OCI-LY3 (cell line): ENCODE measurements at regions not wholly inside any gene's neighbourhood (a gene's known extent, or its start where the extent isn't known, plus 50 kb on each side); places are given as distances from the start of the nearest gene placed in this dataset.
A peak's percentile ranks its signal among the peaks of the same experiment; 100 is the strongest.

ENCODE experiments used
- H2AFZ ChIP-seq: fragments of 200-600, 300-600 bp; shearing (Covaris generic); 2 replicates; pipeline ENCODE4 v1.6.0; 2014; ENCODE audit warnings: antibody characterized with exemption, low read depth, low read length
- H3K27ac ChIP-seq: fragments of 200-600, 300-600 bp; sonication (generic); 2 replicates; pipeline ENCODE4 v1.5.1; 2014; ENCODE audit warnings: mild to moderate bottlenecking, low read length, moderate library complexity, mixed read lengths
- H3K27me3 ChIP-seq: fragments of 200-600, 300-600 bp; sonication (generic); 2 replicates; pipeline ENCODE4 v1.6.1; 2014; ENCODE audit warnings: low read depth, low read length, mixed read lengths
- H3K36me3 ChIP-seq: fragments of 200-600, 300-600 bp; sonication (generic); replicated peaks from 2 replicates; pipeline ENCODE3; 2014; ENCODE audit warnings: low read depth, low read length, mixed read lengths
- H3K4me1 ChIP-seq: fragments of 300-600, 200-600 bp; sonication (generic); 2 replicates; pipeline ENCODE4 v1.6.1; 2014; ENCODE audit warnings: low read length, mixed read lengths
- H3K4me2 ChIP-seq: fragments of 200-600, 300-600 bp; sonication (generic); 2 replicates; pipeline ENCODE4 v1.6.1; 2014; ENCODE audit warnings: low read length, mixed read lengths
- H3K4me3 ChIP-seq: fragments of 300-600, 200-600 bp; sonication (generic); 2 replicates; pipeline ENCODE4 v1.5.1; 2014; ENCODE audit warnings: antibody characterized with exemption, mild to moderate bottlenecking, low read length, moderate library complexity
- H3K79me2 ChIP-seq: fragments of 300-600, 200-600 bp; shearing (Covaris generic); 2 replicates; pipeline ENCODE4 v1.6.1; 2014; ENCODE audit warnings: mild to moderate bottlenecking, low read length, mixed read lengths
- H3K9ac ChIP-seq: fragments of 300-600, 200-600 bp; shearing (Covaris generic); 2 replicates; pipeline ENCODE4 v1.6.0; 2014; ENCODE audit warnings: mild to moderate bottlenecking, low read length, moderate library complexity
- H3K9me3 ChIP-seq: fragments of 200-600, 300-600 bp; shearing (Covaris generic); 2 replicates; pipeline ENCODE4 v1.6.1; 2014; ENCODE audit warnings: low read length, mixed read lengths; ENCODE audit not compliant: insufficient read depth
- H4K20me1 ChIP-seq: fragments of 200-600, 300-600 bp; sonication (generic); 2 replicates; pipeline ENCODE4 v1.6.1; 2016; ENCODE audit warnings: low read length, mixed read lengths; ENCODE audit not compliant: insufficient read depth
- EZH2phosphoT487 ChIP-seq: fragments of 200-600 bp; shearing (Covaris generic); IDR thresholded peaks from 2 replicates; pipeline ENCODE4 v1.6.1; 2018; ENCODE audit warnings: antibody characterized with exemption, mixed run types, low read depth
- TF ChIP-seq, protein P1 (sequence below): fragments of 200-600, 300-600 bp; sonication (generic); IDR thresholded peaks from 2 replicates; pipeline ENCODE4 v1.5.1; 2014; ENCODE audit warnings: antibody characterized with exemption, low read length, low read depth

DNA sequence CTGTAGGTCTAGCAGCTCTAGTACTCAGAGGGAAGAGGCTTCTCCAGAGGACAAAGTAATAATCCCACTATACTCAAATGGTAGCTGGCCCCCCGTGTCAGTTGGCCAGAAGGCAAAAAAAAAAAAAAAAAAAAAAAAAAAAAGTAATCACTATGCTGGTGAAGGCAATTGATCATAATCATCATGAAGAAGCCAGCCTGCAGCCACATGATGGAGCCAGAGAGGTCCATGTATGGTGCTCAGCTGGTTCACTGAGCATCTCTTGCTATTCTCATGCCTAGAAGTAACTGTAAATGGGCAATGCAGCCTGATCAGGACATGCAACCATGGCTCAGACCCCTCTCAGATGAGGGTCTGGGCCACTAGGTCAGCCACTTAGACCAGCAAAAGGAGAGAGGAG lies 378.8 kb downstream of the MED13L start:
- no peak overlapping the region for H3K4me2 ChIP-seq
- H3K4me1 ChIP-seq, result no peaks in the 10 kb centered on the region
- no peaks in the 10 kb centered on the region for H3K36me3 ChIP-seq
- H3K9me3 ChIP-seq, result no peaks in the 10 kb centered on the region
- H3K9ac ChIP-seq, result no peak overlapping the region
- H4K20me1 ChIP-seq, result no peaks in the 10 kb centered on the region
- no peak for TF ChIP-seq EZH2phosphoT487
- TF ChIP-seq, protein P1, sequence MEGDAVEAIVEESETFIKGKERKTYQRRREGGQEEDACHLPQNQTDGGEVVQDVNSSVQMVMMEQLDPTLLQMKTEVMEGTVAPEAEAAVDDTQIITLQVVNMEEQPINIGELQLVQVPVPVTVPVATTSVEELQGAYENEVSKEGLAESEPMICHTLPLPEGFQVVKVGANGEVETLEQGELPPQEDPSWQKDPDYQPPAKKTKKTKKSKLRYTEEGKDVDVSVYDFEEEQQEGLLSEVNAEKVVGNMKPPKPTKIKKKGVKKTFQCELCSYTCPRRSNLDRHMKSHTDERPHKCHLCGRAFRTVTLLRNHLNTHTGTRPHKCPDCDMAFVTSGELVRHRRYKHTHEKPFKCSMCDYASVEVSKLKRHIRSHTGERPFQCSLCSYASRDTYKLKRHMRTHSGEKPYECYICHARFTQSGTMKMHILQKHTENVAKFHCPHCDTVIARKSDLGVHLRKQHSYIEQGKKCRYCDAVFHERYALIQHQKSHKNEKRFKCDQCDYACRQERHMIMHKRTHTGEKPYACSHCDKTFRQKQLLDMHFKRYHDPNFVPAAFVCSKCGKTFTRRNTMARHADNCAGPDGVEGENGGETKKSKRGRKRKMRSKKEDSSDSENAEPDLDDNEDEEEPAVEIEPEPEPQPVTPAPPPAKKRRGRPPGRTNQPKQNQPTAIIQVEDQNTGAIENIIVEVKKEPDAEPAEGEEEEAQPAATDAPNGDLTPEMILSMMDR, result peak; percentile 40
- H2AFZ ChIP-seq, result no peak overlapping the region
- H3K79me2 ChIP-seq, result no peaks in the 10 kb centered on the region
- H3K27me3 ChIP-seq, result peaks cover 24% of the 10 kb centered on the region
- no peak overlapping the region for H3K27ac ChIP-seq
- no peak overlapping the region for H3K4me3 ChIP-seq

DNA sequence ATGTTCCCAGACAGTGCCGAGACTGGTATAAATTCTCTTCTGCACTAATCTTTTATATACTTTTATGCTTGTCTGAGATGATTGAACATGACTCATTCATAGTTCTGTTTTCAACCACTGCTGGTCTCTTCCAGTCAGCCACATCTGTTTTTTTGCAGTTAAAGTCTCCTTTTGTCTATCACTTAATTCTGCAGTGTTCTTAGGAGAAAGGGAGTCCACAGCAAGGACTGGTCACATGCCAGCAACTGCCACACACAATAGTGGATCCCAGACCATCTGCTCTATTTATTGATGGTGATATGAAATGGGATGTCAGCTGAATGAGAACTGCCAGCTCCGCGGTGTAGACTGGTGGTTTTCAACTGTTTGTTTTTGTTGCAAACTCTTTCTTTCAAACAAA lies 379.8 kb downstream of the MED13L start:
- Histone ChIP-seq H2AFZ (no peak overlapping the region), H3K36me3 (no peaks in the 10 kb centered on the region), H3K9me3 (no peaks in the 10 kb centered on the region), H3K27ac (no peak overlapping the region), H3K27me3 (peaks cover 19% of the 10 kb centered on the region), H3K4me3 (no peak overlapping the region), H3K4me2 (no peak overlapping the region), H3K4me1 (no peaks in the 10 kb centered on the region), H3K79me2 (no peaks in the 10 kb centered on the region), H3K9ac (no peak overlapping the region), H4K20me1 (no peaks in the 10 kb centered on the region)
- TF ChIP-seq, protein P1, result no peak
- no peak for TF ChIP-seq EZH2phosphoT487

DNA sequence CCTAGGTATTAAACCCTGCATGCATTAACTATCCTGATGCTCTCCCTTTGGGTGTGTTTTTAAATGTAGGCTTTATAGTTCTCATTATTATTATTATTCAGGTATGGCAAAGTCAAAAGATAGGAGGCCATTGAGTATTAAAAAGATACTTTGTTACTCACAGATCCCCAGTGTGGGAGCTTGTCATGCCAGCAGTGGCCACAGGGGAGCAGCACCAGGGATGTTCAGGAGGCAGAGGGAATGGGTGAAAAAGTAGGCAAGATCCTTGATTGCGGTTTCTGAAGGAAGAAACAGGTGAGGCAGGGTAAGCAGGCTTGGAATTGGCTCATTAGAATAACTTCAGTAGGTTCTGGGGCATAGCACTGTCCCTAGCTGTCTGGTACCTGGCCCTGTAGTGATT lies 382.2 kb downstream of the MED13L start:
- Histone ChIP-seq H3K9ac (no peak overlapping the region), H3K9me3 (no peaks in the 10 kb centered on the region), H3K27me3 (peaks cover 11% of the 10 kb centered on the region; the same call in 1 of the 2 replicates), H3K4me1 (no peaks in the 10 kb centered on the region), H3K79me2 (no peaks in the 10 kb centered on the region), H2AFZ (no peak overlapping the region), H3K27ac (no peak overlapping the region), H3K36me3 (no peaks in the 10 kb centered on the region), H3K4me2 (no peak overlapping the region), H4K20me1 (no peaks in the 10 kb centered on the region), H3K4me3 (no peak overlapping the region)
- TF ChIP-seq, protein P1, result peak; percentile 33
- TF ChIP-seq EZH2phosphoT487, result no peak

DNA sequence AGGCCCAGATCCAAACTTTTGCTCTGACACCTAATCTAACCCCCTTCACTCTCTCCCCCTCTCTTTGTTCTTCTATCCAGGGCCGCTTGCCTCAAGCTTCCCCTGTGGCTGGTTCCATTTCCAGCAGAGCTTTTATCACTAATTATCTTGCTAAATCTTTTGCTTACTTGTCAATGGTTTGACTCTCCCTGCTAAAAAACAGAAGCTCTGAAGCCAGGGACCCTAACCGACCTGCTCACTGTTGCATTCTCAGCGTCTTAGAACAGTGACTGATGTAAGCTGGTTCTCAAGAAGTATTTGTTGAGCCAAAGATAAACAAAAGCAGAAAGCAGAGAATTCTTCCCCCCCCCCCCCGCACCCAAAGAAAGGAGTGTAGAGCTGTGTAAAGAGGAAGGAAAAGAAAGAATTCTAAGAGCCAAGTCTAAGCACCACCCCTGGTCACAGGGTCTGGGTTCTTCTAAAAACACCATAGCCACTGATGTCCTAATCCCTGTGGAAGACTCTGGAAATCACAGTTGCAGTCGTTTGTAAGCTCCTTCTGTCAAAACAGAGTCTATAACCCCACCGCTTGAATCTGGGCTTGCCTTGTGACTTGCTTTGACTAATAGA lies 385.8 kb downstream of the MED13L start:
- TF ChIP-seq, protein P1, result no peak
- no peak for TF ChIP-seq EZH2phosphoT487
- Histone ChIP-seq H3K36me3 (no peaks in the 10 kb centered on the region), H2AFZ (no peak overlapping the region), H3K9me3 (no peaks in the 10 kb centered on the region), H3K4me3 (no peak overlapping the region), H3K79me2 (no peaks in the 10 kb centered on the region), H4K20me1 (no peaks in the 10 kb centered on the region), H3K4me1 (no peaks in the 10 kb centered on the region), H3K27ac (no peak overlapping the region), H3K4me2 (no peak overlapping the region), H3K9ac (no peak overlapping the region), H3K27me3 (no peaks in the 10 kb centered on the region)
